Hepatocyte (in vitro differentiated cells): ENCODE measurements at regions not wholly inside any gene's neighbourhood (a gene's known extent, or its start where the extent isn't known, plus 50 kb on each side); places are given as distances from the start of the nearest gene placed in this dataset.

Experiments
- EZH2 ChIP-seq: fragments of 200-600 bp; sonication (generic); IDR thresholded peaks from 2 replicates; pipeline ENCODE4 v1.6.1; 2016; ENCODE audit warnings: antibody characterized with exemption, mild to moderate bottlenecking, borderline replicate concordance
- EZH2phosphoT487 ChIP-seq: fragments of 200-600 bp; sonication (generic); IDR thresholded peaks from one replicate; pipeline ENCODE4 v1.6.1; 2018; ENCODE audit warnings: antibody characterized with exemption, mild to moderate bottlenecking, low read depth, moderate library complexity; ENCODE audit not compliant: unreplicated experiment, severe bottlenecking
- TF ChIP-seq, protein P1 (sequence below): fragments of 200-600 bp; sonication (generic); IDR thresholded peaks from 2 replicates; pipeline ENCODE4 v1.5.1; 2016; ENCODE audit warnings: antibody characterized with exemption, mild to moderate bottlenecking; ENCODE audit not compliant: poor library complexity

DNA sequence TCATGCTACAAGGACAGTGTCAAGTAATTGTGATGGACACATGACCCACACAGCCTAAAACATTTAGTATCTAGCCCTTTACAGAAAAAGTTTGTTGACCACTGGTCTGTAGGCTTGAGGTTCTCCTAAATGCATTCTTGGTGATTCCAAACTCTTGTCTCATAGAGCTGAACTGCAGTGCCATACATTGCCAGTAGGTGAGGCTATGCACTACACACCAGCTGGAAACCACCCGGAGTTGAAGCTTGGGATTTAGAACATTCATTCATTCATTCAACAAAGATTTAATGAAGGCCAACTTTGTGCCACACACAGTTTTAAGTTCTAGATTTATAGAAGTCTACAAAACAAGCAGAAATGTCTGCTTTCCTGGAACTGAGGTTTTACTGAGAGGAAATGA is 77.3 kb upstream of the TCF7L2 start:
- TF ChIP-seq, protein P1, sequence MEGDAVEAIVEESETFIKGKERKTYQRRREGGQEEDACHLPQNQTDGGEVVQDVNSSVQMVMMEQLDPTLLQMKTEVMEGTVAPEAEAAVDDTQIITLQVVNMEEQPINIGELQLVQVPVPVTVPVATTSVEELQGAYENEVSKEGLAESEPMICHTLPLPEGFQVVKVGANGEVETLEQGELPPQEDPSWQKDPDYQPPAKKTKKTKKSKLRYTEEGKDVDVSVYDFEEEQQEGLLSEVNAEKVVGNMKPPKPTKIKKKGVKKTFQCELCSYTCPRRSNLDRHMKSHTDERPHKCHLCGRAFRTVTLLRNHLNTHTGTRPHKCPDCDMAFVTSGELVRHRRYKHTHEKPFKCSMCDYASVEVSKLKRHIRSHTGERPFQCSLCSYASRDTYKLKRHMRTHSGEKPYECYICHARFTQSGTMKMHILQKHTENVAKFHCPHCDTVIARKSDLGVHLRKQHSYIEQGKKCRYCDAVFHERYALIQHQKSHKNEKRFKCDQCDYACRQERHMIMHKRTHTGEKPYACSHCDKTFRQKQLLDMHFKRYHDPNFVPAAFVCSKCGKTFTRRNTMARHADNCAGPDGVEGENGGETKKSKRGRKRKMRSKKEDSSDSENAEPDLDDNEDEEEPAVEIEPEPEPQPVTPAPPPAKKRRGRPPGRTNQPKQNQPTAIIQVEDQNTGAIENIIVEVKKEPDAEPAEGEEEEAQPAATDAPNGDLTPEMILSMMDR: no peak
- TF ChIP-seq EZH2 (no peak), EZH2phosphoT487 (no peak)
